ENCODE measurements at regions not wholly inside any gene's neighbourhood (a gene's known extent, or its start where the extent isn't known, plus 50 kb on each side); places are given as distances from the start of the nearest gene placed in this dataset.

DNA sequence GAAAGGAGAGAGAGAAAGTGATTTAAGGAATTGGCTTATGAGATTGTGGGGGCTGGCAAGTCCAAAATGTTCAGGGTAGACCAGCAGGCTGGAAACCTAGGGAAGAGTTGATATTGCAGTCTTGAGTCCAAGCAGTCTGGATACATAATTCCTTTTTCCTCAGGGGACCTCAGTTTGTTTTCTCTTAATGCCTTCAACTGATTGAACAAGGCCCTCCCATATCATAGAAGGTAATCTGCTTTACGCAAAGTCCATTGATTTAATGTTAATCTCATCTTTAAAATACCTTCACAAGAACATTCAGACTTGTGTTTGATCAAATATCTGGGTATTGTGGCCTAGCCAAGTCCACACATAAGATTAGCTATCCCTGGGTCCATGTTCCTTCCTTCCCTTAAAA, 494.7 kb downstream of the INSC start:
- DNase-seq (ENCODE audit: low spot score): no peak
- in situ Hi-C loops (cut with MboI; ENCODE audit: low pct_unique_long_range_greater_than_20kb, low sequenced_read_pairs, unreplicated experiment): no loop called here
- TF ChIP-seq, protein P1, sequence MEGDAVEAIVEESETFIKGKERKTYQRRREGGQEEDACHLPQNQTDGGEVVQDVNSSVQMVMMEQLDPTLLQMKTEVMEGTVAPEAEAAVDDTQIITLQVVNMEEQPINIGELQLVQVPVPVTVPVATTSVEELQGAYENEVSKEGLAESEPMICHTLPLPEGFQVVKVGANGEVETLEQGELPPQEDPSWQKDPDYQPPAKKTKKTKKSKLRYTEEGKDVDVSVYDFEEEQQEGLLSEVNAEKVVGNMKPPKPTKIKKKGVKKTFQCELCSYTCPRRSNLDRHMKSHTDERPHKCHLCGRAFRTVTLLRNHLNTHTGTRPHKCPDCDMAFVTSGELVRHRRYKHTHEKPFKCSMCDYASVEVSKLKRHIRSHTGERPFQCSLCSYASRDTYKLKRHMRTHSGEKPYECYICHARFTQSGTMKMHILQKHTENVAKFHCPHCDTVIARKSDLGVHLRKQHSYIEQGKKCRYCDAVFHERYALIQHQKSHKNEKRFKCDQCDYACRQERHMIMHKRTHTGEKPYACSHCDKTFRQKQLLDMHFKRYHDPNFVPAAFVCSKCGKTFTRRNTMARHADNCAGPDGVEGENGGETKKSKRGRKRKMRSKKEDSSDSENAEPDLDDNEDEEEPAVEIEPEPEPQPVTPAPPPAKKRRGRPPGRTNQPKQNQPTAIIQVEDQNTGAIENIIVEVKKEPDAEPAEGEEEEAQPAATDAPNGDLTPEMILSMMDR (IDR thresholded peaks at IDR 0.05; ENCODE audit: extremely low read depth, insufficient read depth, missing control alignments): no peak

DNA sequence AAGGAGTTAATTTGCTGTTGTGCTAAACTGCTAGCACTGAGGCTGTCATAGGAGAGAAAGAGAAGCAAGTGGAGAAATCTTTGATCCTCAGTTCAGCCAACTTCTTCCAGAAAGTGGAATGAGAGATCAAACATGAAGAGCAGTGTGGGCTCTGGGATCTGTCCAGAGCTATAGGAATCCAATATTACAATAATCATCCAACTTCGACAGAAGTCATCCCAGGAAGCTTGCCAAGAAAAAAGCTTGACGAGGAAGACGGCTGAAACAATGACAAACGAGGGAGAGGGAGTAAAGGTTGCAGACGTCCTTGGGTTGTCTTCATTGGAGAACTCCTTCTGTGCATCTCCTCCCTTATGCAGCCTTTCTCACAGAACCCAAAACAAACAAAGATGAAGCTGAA, 496.2 kb downstream of the INSC start:
- in situ Hi-C loops (cut with MboI; ENCODE audit: low pct_unique_long_range_greater_than_20kb, low sequenced_read_pairs, unreplicated experiment): no loop called here

DNA sequence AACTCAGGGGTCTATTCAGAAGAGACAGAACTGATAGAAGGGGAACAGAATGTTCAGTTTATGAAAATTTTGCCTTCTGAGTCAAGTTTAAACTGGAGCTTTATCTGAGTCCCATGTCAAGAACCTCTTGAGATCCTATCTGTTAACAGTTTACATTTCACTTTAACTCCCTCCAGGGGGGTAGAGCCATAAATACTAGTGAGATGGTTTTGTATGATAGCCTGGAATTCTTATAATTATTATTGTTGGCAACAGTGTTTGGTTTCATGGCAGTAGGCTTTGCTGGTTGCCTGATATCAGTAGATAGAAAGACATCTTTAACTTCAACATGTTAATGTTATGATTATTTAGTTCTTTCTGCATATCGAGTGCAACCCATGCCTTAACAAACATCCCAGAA, 498.5 kb downstream of the INSC start:
- no peak for DNase-seq (ENCODE audit: low spot score)
- in situ Hi-C loops (cut with MboI; ENCODE audit: low pct_unique_long_range_greater_than_20kb, low sequenced_read_pairs, unreplicated experiment): no loop called here
- TF ChIP-seq, protein P1 (IDR thresholded peaks at IDR 0.05; ENCODE audit: extremely low read depth, insufficient read depth, missing control alignments): no peak

More for the DNA sequence above, 496.2 kb downstream of the INSC start:
- TF ChIP-seq, protein P1 (IDR thresholded peaks at IDR 0.05; ENCODE audit: extremely low read depth, insufficient read depth, missing control alignments): no peak
- DNase-seq (ENCODE audit: low spot score): no peak

DNA sequence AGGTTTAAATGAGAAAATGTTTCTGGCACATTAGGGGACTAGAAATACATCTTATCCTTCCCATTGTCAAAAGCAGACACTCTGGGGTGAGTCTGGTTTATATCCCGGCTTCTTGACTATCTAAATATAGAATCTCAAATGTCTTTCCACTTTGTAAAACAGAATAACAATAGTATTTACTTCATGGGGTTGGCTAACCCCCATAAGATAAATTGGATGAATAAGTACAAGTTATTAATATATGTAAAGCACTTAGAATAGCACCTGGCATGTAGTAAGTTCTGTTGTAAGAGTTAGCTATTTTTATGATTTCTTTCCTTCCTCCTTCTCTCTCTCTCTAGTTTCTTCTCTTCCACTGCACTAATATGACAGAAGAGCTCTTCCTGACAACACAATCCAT, 499.1 kb downstream of the INSC start:
- no peak for DNase-seq (ENCODE audit: low spot score)
- TF ChIP-seq, protein P1 (IDR thresholded peaks at IDR 0.05; ENCODE audit: extremely low read depth, insufficient read depth, missing control alignments): no peak
- in situ Hi-C loops (cut with MboI; ENCODE audit: low pct_unique_long_range_greater_than_20kb, low sequenced_read_pairs, unreplicated experiment): no loop called here

DNA sequence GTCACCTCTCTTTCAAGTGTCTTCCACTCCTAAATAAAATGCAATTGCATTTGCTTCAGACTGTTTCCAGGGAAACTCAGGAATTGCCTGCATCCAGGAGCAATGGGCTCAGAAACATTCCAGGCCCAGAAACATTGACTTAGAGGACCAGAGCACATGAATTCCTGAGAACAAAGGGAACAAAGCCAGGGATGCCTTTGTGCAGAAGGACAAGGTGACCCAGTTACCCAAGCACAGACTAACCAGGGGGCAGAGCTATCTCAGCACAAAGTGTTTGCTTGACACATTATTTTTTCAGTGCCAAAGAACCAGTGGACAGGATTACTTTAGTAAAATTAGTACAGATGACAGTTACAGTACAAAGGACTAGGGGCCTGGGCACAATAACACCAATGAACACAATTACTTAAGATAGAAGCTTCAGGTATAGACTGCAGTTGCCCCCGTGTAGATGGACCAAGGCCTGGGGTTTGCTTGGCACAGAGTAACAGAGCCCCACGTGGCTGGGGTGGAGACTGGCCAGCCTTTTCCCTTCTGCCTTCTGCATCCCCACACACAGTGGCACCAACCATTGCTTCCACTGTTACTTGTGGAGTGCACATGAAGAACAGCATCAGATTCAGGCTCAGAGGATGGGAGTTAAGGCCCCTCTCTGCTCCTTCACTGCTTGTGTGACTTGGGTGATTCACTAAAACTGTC, 500.8 kb downstream of the INSC start:
- no peak for DNase-seq (ENCODE audit: low spot score)
- in situ Hi-C loops (cut with MboI; ENCODE audit: low pct_unique_long_range_greater_than_20kb, low sequenced_read_pairs, unreplicated experiment): no loop called here
- TF ChIP-seq, protein P1 (IDR thresholded peaks at IDR 0.05; ENCODE audit: extremely low read depth, insufficient read depth, missing control alignments): no peak

DNA sequence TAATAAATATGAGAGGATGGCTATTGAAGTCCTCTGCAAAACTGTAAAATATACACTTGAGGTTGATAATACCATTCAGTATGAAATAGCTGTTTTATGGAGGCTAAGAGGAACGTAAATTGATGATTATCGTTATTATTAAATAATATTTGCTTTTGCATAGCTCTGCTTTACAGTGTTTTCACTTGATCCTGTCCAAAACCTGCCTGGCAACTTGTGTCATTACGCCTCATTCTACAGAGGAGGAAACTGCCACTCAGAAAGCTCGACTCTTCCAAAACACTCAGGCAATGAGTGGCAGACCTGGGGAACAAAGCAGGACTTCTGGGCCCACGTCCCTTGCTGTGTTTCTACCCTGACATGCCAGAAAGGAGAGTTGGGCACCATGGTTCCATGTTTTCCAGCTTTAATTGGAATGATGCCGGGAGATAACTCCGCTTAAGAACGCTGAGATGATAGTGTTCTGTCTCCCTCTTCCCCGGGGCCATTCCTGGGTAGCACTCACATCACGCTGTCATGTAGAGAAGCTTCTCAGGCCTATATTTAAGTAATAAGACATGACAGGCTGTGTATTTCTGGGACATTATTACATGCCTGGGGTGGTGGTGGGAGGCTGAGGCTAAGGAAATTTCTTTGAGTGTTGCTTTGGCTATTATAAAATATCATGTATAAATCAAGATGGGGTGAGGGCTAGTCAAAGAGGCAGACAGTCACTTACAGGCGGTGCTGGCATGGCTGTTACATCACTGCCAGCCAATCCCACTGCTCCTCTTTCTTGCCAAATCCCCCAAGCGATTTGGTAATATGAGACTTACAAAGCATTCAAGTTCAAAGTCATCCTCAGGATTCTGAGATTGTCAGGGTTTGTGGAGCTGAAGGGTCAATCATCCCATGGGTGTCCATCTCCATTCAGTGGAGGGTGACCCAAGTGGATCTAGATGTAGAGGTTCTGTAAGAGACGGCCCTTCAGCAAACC, 501.7 kb downstream of the INSC start:
- DNase-seq (ENCODE audit: low spot score): no peak
- in situ Hi-C loops (cut with MboI; ENCODE audit: low pct_unique_long_range_greater_than_20kb, low sequenced_read_pairs, unreplicated experiment): no loop called here
- TF ChIP-seq, protein P1 (IDR thresholded peaks at IDR 0.05; ENCODE audit: extremely low read depth, insufficient read depth, missing control alignments): no peak
